IPS-NIHi7 (cell line): ENCODE measurements at regions not wholly inside any gene's neighbourhood (a gene's known extent, or its start where the extent isn't known, plus 50 kb on each side); places are given as distances from the start of the nearest gene placed in this dataset.
"Not testable (repeated sequence)": the region's sequence is repeated elsewhere in the genome, so short reads cannot be mapped to it uniquely, and the experiment has no call there.

Experiments used
- DNase-seq: peaks from one replicate; pipeline ENCODE4 v3.0.0; 2012; ENCODE audit warnings: mixed read lengths; ENCODE audit errors: extremely low spot score

GRCh38 chr12:34097213-34097612 is 74.9 kb downstream of the ALG10 start:
- no peak for DNase-seq

- DNase-seq = no peak
Measured at GRCh38 chr12:34105392-34105933, 83.2 kb downstream of the ALG10 start.

DNA sequence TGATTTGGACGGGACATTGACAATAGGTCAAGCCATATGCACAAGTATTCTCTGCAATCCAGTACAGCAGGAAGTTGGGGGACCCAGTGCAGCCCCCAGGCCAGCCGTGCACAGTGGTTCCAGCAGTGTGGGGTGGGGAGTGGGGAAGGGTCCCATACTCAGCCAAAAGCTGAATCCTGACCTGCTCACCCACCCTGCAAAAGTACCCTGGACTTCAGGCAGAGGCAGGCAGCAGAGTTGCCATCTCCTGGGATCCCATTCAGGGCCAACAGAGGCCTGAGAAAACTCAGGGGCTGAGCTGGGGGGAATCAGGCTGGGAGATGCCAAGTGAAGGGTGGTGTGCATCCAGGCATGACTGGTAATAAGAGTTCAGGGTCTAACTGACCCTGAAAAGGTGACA is 83.9 kb downstream of the ALG10 start:
- DNase-seq = no peak

- no peak for DNase-seq
Measured at GRCh38 chr12:34107016-34107415, 84.7 kb downstream of the ALG10 start.

- no peak for DNase-seq
Measured at GRCh38 chr12:34107781-34108404, 85.6 kb downstream of the ALG10 start.

DNA sequence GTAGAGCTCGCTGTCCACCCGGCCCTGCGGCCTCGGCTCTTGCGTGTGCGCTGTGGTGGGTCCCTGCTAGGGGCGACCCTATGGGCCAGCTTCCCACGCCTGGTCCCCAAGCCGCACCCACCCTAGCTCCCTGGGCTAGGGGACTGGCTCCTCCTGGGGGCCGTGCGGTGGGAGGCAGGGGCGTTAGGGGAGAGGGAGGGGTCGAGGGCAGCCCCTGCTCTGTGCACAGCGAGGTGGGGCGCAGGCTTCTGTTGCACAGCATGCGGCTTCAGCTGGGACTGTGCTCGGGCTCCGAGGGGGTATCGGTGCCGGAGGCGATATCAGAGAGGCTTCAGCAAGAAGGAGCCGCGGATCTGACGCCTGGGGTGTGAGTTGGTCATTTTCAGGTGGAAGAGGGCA is 86.1 kb downstream of the ALG10 start:
- DNase-seq = no peak

- no peak for DNase-seq
Measured at GRCh38 chr12:34108967-34109366, 86.7 kb downstream of the ALG10 start.

DNA sequence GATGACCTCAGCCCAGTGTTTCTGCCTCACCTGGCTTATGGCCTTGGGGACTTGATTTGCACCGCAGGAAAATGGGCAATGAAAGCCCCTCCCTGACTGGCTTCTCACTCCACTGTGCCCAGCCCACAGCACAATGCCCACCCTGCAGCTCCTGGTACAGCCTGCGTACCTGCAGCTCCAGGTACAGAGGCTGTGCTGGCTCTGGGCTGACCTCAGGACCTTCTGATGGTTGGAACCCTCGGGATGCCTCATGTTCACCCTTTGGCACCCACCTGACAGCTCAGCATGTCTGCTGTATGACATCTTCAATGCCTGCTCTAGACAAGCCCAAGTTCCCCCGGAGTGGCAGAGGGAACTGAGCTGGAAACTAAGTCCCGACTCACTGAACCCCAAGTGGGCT is 87.1 kb downstream of the ALG10 start:
- DNase-seq = no peak

- DNase-seq = not testable (repeated sequence)
Measured at GRCh38 chr12:34109909-34110531, 87.7 kb downstream of the ALG10 start.

DNA sequence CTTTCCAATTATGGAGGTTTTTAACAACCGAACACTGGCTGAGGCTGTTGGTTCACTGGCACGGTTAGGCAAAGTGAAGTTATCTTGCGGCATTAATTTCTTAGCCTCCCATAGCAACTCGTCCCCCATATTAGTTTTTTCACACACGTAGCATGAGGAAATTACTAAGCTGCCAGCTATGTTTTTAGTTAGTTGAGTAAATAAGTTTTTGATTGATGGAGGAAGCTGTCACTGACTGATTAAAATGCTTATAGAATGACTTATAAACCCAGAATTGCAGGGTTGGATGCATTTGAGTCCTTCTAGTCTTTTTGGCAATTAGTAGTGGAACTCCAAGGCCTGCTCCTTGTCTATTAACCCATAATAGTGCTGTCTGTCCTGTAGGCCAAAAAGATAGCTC is 97.1 kb downstream of the ALG10 start:
- DNase-seq = no peak

DNA sequence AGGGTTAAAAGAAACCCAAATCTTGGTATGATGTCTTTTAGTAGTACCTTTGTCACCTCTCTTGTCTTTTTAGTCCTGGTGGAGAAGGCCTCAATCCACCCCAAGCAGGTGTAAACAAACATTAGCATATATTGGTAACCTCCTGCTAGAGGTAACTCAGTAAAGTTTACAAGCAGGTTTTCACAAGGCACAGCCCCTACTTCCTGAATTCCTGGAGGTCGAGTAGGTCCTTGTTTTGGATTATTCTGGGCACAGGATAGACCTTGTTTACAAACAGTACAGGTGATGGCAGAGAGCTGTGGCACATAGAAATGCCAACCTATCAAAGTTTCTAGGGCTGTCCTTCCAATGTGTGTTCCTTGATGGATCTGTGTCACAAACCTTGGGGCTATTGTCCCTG is 99.1 kb downstream of the ALG10 start:
- DNase-seq = no peak

DNA sequence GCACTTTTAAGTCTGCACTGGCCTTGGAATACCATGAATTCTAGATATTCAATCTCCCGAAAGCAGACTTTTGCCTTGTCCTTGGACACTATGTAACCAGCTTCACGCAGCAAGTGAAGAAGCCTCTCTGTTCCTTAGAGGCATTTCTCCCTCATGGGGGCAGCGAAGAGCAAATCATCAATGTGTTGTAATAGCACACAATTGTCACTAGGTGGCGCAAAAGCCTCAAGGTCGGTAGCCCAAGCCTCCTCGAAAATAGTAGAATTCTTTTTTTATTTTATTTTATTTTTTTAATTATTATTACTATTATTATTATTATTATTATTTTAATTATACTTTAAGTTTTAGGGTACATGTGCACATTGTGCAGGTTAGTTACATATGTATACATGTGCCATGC is 100.8 kb downstream of the ALG10 start:
- DNase-seq = peak; percentile 65

- no peak for DNase-seq
Measured at GRCh38 chr12:34124608-34125007, 102.3 kb downstream of the ALG10 start.

DNA sequence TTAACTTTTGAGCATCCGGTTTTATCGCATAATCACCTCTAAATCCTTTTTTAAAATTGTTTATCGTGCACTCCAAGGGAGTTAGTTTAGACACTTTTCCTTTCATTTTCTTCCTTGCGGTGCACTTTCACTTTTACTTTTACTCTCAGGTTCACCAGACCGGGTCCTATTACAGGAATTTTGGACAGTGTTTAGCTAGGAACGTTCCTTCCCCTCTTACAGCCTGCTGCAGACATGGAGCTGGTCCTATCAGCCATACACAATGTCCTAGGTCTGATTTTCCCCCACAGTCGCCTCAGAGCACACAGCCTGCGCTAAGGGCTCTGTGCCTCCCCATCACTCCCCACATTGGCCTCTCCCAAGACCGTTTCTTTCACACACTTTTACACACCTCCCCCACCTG is 103.9 kb downstream of the ALG10 start:
- DNase-seq = no peak

GRCh38 chr12:34126805-34127204 is 104.5 kb downstream of the ALG10 start:
- no peak for DNase-seq

DNA sequence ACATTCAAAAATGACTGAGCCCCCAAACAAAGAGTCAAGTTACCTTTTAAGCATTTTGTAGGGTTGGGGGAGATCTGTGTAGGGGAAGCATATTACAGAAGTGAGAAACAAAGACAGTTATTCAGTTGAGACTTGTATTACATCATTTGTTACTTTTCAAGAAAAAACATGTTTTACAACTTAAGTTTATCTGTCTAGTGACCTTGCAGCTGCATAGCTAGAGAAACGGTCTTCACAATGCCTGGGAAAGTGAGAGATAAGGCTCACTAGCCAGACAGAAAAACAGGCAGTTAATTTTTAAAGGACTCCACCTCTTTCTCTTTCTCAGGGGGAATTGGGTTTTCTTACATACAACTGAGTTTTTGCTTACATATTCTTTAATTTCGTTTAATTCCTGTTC is 105.1 kb downstream of the ALG10 start:
- not testable (repeated sequence) for DNase-seq

- DNase-seq = no peak
Measured at GRCh38 chr12:34142430-34142829, 120.1 kb downstream of the ALG10 start.

- no peak for DNase-seq
Measured at GRCh38 chr12:34151019-34151418, 128.7 kb downstream of the ALG10 start.

GRCh38 chr12:34163443-34163842 is 141.1 kb downstream of the ALG10 start:
- DNase-seq = no peak

DNA sequence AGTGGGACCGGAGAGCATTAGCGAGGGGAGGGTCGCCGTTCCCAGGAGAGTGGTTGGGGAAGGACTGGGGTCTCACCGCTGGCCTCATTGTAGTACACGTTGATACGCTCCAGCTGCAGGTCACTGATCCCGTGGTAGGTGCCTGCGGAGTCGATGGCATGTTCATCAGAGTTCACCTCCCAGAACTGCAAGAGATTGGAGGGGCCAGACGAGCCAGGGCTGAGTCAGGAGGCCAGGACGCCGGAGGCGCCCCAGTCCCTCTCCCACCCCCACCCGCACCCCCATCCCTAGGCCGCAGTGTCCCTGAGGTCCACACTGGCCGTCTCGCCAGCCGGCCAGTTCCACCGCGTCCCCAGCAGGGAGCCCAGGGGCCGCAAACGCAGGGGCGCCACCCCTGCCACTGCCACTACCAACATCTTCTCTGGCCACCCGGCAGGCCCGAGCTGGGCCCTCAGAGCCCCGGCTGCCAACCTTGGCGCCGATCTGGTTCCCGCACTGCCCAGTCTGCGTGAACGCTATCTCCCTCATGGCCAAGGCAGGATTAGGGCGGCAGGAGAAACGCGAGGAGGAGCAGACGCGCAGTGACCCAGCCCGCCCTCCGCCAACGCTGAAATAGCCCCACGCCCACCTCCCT is 144.2 kb downstream of the ALG10 start:
- DNase-seq = no peak

GRCh38 chr12:34168507-34168906 is 146.2 kb downstream of the ALG10 start:
- DNase-seq = not testable (repeated sequence)

- DNase-seq = no peak
Measured at GRCh38 chr12:34186492-34186891, 164.2 kb downstream of the ALG10 start.

DNA sequence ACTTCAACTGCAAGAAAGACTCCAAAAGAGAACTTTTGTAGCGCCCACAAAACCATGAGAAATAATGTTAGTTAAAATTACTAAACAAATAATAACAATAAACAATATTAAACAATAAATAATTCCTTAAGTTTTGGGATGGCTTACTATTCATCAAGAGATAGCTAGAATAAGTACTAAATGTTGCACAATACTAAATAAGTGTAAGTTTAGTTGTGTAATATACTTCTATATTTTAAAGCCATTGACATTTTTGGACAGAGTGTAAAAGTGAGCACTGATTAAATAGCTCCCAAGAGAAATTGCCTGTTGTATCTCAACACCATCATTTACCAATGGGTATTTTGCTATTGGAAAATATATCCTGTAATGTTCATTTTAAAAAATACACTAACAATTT is 166.7 kb downstream of the ALG10 start:
- DNase-seq = no peak
